HPDE6-E6E7 (cell line): ENCODE measurements at regions not wholly inside any gene's neighbourhood (a gene's known extent, or its start where the extent isn't known, plus 50 kb on each side); places are given as distances from the start of the nearest gene placed in this dataset.

Experiments
- DNase-seq: peaks from one replicate; pipeline ENCODE4 v3.0.0; 2011; ENCODE audit warnings: missing footprints; ENCODE audit errors: extremely low spot score

DNA sequence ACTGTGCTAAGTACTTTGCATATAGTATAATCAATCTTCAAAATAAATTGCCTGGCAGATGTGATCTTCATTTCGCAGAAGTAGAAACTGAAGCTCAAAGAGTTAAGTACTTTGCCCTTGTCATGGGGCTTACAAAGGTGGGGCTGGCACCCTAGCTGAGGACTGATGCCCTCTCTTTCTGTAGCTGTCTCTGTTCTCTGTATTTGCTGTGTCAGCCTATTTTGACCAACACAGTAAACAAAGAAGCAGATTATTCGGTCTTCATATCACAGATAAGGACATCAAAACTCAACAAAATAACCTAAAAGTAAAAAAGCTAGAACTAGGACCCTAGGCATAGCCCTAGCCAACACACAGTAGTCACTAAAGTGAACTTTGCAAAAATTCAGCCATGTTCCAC, 570.5 kb upstream of the TENM3 start:
- DNase-seq, result no peak

DNA sequence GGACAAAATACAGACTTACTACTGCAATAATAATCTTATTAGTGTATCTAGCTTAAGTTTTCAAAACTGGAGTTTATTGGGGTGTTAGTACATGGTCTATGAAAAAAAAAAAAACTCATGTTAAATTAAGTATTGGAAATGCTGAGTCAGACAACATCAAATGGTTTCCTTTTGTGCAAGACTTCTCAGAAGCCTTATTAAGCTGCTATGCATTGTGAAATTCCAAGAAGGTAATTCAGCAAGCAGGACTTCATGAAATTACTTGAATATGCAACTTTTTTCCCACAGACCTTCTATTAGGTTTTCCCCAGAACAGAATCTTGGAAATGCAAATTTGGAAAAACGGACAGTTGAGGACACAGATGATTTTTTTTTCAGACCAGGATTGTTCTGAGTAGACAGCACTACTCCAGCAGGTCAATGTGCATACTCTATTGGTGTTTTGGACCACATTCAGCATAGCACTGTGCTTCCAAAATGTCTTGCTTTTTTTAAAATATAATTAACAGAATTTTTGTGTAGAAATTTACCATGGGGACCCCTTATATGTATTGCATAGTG, 568.8 kb upstream of the TENM3 start:
- DNase-seq, result no peak

DNA sequence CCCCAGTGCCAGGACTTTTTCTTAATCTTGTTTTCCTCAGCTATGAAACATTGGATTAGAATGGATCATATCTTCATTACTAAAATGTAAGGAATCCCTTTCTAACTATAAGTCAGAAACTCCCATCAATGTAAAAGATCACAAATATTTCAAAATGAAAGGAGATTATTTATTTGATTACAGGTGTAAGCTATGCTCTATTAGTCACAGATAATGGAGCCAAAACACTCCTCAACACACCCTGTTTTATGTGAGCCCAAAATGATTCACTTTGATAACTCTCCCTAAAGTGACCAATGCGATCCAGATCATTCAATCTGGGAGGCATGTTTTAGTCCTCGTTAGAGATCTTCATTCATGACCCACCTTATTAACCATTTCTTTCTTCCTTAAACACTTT, 566.7 kb upstream of the TENM3 start:
- no peak for DNase-seq

DNA sequence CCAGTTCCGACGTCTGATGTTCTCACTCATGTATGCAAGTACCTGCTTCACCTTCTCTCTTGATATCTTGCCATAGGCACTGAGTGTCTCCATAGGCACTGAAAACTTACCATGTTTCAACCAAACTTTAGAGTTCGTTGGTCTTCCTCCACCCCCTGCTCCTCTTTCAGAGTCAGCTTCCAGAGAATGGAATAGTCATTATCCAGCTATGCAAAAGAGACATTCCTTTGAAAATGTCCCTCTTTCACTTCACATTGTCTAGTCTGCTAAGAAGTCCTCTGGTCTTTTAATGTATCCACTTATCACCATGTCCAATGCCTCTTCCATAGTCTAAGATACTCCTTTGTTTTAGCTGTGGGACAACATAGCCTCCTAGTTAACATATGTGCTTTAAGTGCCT, 566.0 kb upstream of the TENM3 start:
- no peak for DNase-seq

DNA sequence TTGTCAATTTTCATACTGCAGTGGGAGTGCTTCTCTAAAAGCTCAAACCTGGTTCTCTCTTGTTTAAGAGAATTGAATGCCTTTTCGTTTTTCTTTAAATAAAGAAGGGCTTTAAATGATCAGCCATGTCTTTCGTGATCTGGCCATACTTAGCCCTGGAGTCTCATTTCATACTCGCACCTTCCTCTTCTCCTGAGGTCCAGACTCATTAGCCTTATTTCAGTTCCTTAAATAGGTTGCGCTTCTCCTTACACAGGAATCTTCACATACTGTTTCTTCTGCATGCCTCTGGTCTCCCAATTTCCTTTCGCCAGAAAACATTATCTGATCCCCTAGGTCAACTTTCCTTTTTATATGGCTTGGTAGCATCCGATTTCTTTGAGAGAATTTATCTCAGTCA, 565.6 kb upstream of the TENM3 start:
- DNase-seq, result no peak

DNA sequence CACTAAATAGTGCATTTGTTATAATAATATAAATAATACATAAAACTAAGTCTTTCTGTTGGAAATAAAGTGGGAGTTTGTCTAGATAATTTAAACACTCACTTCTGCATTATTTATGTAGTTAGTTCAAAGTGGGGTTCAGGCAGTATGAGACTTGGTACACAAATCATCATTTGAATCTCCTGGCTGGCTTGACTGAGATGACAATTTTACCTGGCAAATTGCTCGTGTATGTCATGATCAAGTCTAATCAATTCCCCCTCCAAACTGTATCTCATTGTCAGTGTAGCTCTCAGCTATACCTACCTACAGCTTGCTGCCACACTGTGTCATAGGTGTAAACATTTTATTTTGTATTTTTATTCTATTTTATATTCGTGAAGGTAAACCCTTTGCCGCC, 563.4 kb upstream of the TENM3 start:
- DNase-seq, result no peak

DNA sequence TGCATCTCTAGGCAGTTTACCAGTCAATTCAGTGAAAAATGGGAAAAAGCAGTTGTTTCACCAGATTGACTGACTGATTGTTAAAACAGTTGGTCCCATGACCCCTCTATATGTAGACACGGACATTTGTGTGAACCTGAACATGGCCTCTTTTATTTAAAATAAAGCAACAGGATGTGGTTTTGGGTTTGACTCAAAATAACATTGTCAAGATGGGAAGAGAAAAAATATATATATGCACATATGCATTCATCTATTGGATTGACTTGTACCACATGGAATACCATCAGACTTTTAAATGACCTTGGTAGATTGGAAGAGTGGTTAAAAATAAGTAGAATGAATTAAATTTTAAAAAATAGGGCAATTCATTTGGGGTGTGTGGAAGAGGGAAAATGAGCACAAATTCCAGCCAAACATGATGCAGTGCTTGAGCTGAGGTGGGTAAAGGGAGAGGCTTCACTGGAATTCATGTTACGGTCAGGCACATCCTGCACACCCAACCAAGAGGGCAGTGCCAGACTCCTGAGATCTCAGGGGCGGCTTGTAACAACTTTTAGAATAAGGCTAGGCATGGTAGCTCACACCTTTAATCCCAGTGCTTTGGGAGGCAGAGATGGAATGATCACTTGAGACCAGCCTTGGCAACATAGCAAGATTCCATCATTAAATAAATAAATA, 560.7 kb upstream of the TENM3 start:
- DNase-seq, result no peak

DNA sequence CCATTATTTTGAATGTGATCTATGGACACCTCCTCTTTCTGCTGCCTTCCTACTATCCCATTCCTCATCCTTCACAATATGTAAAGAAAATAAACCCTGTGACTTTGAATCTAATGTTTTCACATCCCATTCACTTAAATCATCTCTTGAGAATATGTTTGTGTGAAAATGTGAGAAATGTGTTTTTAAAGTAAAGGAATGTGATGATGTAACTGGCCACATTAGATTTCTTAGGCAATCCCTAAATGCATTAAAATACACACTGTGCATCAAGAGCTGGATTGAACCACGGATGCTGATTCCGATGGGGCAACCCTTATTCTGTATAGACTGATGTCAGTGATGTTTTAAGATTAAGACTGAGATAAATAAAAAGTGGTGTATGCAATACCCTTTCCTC, 558.9 kb upstream of the TENM3 start:
- no peak for DNase-seq

DNA sequence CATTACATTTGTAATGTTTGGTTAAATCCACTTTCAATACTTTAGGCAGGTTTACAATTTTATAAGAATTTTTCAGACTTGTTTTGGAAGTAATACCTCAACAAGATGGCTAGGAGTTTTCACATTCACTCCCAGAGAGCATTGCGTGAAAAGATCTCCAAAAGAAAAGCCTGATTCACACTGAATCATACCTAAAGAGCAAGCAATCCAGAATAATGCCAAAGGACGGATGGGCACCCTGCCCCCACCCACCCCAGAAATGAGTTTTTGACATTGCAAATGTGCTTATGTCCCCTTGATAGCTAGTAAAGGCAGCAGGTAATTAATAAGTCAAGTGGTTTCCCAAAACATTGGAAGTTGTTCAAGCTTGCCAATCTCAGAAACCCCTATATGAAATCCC, 557.7 kb upstream of the TENM3 start:
- no peak for DNase-seq

DNA sequence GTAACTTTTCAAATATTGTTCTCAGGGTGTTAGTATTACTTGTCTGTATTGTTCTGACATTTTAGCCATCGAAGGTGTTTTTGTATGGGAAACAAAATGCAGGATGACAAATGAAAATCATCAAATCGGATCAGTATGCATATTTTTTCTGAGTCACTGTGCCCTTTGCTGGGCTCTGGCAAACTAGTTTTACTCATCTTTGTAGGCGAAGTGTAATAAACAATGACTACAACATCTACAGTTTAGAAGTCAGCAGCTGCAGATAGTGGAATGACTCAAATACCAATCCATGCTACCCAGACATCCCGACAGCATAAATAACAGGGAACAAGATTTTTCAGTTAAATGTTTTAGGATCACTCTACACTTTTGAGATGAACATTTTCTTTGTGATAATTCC, 557.3 kb upstream of the TENM3 start:
- peak; percentile 26 for DNase-seq

DNA sequence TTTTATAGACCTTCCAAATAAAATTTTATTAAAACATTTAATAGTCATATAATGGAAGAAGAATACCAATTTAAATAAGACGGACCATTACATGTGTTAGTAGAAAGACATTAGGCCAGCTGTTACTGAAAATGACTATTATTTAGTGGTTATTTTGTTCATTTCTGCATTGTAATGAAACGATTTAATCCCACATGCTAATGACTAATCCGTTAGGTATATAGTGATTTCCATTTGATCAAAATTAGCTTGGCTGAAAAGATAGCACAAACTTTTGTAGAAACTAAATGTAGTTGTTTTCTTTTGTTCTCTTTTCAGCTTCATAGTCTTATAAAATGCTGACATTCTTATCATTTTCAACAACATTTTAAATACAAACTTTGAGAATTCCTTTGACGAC, 556.1 kb upstream of the TENM3 start:
- no peak for DNase-seq

DNA sequence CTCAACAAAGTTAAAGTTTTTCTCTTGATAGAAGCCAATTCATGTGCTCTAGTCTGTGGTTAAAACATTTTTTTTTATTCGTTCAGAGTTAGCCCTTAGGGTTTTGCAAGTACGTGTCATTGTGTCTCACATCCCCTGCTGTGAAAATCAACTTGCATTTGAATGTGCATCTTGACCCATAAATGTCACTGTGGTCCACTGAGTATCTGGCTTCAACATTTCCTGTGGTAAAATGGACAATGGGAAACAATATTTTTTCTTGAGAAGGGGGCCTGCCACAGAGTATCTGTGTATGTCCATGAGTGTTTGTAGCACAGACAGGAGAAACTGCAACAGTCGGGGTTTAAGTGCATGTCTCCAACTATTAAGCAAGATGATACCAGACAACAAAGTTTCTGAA, 554.8 kb upstream of the TENM3 start:
- DNase-seq, result no peak

DNA sequence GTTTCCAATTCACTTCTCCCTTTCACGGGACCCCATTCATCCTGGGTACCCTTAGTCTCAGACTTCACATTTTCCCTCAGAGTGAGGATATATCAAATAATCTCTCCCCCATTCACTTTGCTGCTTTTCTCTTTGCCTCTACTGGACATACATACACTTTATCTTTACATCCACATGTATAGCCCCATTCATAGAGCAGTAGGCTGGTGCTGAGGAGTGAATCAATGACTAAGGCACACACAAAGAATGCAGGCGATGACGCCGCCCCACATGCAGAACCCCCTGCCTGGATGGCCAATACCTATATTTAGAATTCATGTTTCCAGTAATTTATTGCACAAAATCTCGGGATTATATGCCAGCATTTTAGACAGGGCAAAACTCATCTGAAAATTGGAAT, 554.3 kb upstream of the TENM3 start:
- DNase-seq, result no peak

DNA sequence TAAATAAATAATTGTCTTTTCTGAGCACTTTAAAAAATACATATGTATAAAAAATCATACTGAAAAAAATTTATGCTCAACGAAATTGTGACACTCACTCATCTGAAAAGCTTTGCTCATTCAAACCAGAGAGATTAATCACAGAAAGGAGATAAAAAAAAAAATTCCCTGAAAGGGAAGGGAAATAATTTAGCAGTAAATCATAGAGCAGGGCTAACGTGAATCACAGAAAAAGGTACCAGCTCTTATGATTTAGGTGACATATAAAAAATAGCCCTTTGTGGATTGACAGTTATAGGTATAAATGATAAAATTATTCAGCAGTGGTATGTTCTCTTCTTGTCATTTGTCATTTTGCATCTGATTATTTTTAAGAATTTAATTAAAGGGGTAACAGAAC, 552.7 kb upstream of the TENM3 start:
- no peak for DNase-seq

DNA sequence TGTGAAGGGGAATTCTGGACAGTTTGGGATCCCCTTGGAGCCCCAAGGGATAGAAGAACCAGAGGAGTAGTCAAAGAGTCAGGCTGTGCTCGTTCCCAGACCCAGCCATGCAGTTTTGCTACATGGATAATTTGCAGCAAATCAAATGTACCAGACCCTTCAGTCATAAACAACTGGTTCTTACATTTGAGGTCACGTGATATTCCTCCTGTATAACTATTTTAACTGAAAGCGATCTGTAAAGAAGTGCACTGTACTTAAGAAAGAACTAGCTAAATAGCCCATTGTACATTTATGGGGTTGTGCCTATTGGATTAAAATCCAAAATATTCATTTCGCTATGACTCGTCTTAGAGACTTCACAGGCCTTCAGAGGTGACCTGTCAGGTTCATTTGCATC, 550.2 kb upstream of the TENM3 start:
- DNase-seq, result no peak

DNA sequence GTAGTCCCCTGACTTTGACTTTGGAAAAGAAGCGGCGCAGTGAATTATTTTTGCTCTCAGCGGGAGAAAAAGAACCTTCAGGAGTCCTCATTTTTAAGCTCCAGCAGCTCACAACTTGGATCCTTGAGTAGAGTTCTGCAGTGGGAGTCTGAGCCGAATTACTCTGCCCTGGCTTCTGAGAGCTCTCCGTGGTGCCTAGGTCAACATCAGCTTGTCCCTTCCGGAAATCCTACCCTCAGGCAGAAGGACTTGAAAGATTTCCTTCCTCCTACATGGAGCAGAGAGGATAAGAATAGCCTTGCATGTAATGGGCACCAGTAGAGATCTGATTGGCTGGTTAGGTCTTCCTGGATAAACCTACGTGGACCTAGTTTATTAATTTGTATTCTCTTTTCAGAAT, 549.7 kb upstream of the TENM3 start:
- DNase-seq, result no peak

DNA sequence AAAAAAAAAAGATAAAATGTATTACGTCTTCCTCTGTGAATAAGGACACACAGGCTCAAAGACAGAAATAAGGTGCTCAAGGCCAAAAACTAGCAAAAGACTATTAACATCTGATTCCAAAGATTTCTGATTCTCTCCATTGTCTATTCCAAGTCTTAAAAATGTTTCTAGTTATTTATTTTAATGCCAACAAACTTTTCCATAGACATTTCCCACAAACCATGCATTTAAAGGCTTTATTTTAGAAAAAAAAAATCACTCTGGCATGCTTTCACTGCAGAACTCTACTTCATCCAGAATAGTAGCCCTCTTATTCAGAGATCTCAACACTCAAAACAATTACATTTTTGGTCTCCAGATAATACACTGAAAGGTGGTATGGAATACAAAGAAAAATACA, 545.0 kb upstream of the TENM3 start:
- DNase-seq, result no peak

DNA sequence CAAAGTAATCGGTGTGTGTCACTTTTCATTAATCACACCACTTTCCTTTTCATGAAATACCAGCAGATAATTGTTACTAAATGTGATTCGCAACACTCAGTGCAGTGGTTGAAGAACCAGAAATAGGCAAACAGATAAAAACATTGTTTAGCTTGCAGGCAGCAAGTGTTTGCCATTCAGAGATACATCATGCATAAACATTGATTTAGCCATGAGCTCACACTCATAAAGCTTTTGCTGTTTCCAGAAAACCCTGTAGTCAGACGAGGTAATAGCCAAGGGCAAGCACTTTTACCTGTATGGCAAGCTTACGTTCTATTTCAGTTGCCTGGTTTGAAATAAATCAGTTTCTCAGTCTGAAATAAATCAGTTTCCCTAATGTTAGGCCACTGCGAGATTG, 542.0 kb upstream of the TENM3 start:
- no peak for DNase-seq

DNA sequence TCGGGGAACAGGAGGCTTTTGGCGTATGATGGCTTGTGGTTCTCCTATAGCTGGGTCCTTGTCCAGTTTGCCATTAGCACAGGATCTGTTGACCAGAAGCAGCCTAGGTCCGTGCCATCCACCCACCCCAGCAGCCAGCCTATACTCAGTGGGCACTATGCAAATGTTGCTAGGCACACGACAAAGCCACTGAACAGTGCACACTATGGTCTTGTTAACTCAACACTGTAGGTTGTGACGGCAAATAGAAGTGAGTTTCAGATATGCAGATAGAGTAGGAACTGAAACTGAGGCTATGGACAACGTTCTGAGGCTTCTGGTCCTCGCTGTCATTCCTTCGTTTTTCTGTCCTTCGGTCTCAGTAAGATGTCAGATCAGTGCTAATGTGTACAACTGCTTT, 541.3 kb upstream of the TENM3 start:
- no peak for DNase-seq

DNA sequence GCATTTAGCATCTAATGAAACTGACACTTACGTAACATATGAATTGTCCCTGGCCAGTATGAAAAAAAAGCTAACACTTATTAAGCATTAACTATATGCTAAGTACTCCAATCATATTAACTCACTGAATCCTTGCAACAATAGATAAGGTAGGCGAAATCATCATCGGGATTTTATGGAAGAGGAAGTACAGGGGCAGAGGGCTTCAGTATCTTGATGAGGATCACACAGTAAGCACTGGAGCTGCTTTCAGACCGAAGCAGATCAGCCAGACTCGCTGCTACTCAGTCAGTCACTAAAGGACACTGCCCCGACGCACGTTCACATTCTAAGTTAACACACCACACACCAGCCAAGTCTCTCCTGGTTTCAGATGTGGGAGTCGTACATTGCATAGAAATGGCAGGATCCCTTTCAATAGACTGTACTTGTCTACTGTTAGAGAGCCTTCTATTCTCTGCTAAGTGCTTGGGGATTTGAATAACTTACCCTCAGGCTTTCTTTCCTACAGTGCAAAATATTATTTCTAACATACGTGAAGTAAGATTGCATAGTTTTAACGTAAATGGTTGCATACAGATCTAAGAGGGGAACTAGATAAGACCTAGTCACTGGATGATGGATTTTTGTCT, 540.2 kb upstream of the TENM3 start:
- no peak for DNase-seq

DNA sequence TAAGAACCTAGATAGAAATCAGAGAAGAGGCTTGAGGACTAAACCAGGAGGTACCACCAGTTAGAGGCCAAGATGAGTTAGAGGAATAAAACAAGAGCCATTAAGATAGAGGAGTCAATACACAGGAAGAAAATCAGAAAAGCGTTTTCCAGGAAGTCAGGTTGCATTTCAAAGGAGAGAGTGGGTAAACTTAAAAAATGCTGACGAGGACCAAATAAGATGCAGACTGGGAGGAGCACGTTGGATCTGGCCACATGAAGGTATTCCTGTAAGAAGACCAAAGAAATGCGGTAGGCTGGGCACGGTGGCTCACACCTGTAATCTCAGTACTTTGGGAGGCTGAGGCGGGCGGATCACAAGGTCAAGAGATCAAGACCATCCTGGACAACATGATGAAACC, 533.1 kb upstream of the TENM3 start:
- DNase-seq, result no peak

DNA sequence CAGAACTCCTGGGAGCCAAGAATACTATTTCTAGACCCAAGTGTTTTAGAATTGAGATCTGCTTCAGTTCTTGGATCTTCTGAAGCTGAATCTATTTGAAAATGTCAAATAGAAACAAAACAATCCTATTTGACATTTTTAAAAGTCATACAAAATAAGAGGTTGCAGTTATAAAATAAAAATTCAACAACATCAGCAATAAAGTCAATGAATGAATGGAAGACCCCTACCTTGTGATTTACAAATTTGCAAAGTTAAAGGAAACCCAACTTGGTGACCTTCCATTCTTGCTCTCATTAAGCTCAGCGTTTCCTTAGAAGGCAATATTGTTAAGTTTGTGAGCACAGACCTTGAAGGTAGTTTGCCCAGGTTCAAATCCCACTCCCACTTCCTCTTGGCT, 531.8 kb upstream of the TENM3 start:
- no peak for DNase-seq

DNA sequence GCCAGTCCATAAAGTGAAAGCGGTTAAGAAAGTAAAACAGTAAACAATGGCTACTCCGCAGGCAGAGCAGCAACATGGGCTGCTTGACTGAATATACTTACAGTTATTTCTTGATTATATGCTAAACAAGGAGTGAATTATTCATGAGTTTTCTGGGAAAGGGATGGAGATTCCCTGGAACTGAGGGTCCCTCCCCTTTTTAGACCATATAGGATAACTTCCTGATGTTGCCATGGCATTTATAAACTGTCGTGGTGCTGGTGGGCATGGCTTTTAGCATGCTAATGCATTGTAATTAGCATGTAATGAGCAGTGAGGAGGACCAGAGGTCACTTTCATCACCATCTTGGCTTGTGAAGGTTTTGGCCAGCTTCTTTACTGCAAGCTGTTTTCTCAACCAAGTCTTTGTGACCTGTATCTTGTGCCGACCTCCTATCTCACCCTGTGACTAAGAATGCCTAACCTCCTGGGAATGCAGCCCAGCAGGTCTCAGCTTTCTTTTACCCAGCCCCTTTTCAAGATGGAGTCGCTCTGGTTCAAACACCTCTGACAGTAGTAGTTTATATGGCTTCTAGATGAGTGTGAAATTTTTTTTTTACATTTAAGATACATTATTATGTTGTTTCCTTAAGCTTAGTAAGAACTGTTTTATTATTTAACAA, 514.8 kb upstream of the TENM3 start:
- no peak for DNase-seq
